WTC11 (cell line): ENCODE measurements at regions not wholly inside any gene's neighbourhood (a gene's known extent, or its start where the extent isn't known, plus 50 kb on each side); places are given as distances from the start of the nearest gene placed in this dataset.

Experiments used
- ATAC-seq: fragments of 200-7000 bp; cut with Tn5 transposase; 2 replicates; pipeline ENCODE4 v1.10.0; 2021; ENCODE audit warnings: mild to moderate bottlenecking, moderate library complexity
- CTCF ChIA-PET: fragments of 300-600 bp; sonication (Branson Sonifier 250); formaldehyde crosslinking; loops from one replicate; lab custom pipeline; 2021; ENCODE audit warnings: antibody characterized with exemption; lab: Charles Lee
- POLR2A ChIA-PET: fragments of 350-600 bp; sonication (Branson Sonifier 250); formaldehyde crosslinking; loops from one replicate; lab custom pipeline; 2021; ENCODE audit warnings: antibody characterized with exemption; lab: Charles Lee
- DNase-seq: peaks from one replicate; pipeline ENCODE4 v3.0.0; 2021; ENCODE audit warnings: low spot score
- H3K27ac Mint-ChIP-seq: 2 replicates; pipeline ENCODE4 v1.8.0; 2021; ENCODE audit warnings: mixed read lengths
- H3K27me3 Mint-ChIP-seq: 2 replicates; pipeline ENCODE4 v1.8.0; 2021; ENCODE audit warnings: low read depth, mild to moderate bottlenecking, moderate library complexity, mixed read lengths
- H3K36me3 Mint-ChIP-seq: 2 replicates; pipeline ENCODE4 v1.8.0; 2021; ENCODE audit warnings: mixed read lengths
- H3K4me1 Mint-ChIP-seq: 2 replicates; pipeline ENCODE4 v1.8.0; 2022; ENCODE audit warnings: mixed read lengths
- H3K4me3 Mint-ChIP-seq: 2 replicates; pipeline ENCODE4 v1.8.0; 2021; ENCODE audit warnings: mild to moderate bottlenecking, moderate library complexity, mixed read lengths
- H3K9me3 Mint-ChIP-seq: 2 replicates; pipeline ENCODE4 v1.8.0; 2021; ENCODE audit warnings: mixed read lengths
- ATF6 ChIP-seq: sonication (generic); formaldehyde crosslinking; IDR thresholded peaks from 2 replicates; pipeline ENCODE4 v1.8.1; 2023; ENCODE audit warnings: mild to moderate bottlenecking, missing genetic modification reagents
- ETV6 ChIP-seq: sonication (generic); formaldehyde crosslinking; IDR thresholded peaks from 2 replicates; pipeline ENCODE4 v1.8.1; 2022; ENCODE audit warnings: mild to moderate bottlenecking, missing genetic modification reagents
- FOXJ3 ChIP-seq: sonication (generic); formaldehyde crosslinking; IDR thresholded peaks from 2 replicates; pipeline ENCODE4 v1.9.0; 2021; ENCODE audit warnings: missing genetic modification reagents, mild to moderate bottlenecking, borderline replicate concordance
- GABPB1 ChIP-seq: sonication (generic); formaldehyde crosslinking; IDR thresholded peaks from 2 replicates; pipeline ENCODE4 v1.8.1; 2023; ENCODE audit warnings: mild to moderate bottlenecking, missing genetic modification reagents
- JAZF1 ChIP-seq: fragments of 250-450 bp; sonication (Bioruptor Pico); IDR thresholded peaks from 2 replicates; pipeline ENCODE4 v1.9.0; 2021; ENCODE audit warnings: moderate library complexity, mild to moderate bottlenecking, inconsistent platforms
- NFATC4 ChIP-seq: fragments of 250-450 bp; sonication (Bioruptor Pico); IDR thresholded peaks from 2 replicates; pipeline ENCODE4 v1.9.0; 2021; ENCODE audit warnings: mild to moderate bottlenecking
- NFYB ChIP-seq: sonication (generic); formaldehyde crosslinking; conservative IDR thresholded peaks from 2 replicates; pipeline ENCODE4 v1.8.0; 2022; ENCODE audit warnings: low read depth, missing genetic modification reagents
- NR3C1 ChIP-seq: sonication (generic); formaldehyde crosslinking; conservative IDR thresholded peaks from 2 replicates; pipeline ENCODE4 v1.8.1; 2023; ENCODE audit warnings: low read depth, mild to moderate bottlenecking, missing genetic modification reagents
- SMAD3 ChIP-seq: sonication (generic); formaldehyde crosslinking; IDR thresholded peaks from 2 replicates; pipeline ENCODE4 v1.8.0; 2022; ENCODE audit warnings: missing genetic modification reagents, mild to moderate bottlenecking, borderline replicate concordance
- SMAD4 ChIP-seq: sonication (generic); formaldehyde crosslinking; IDR thresholded peaks from 2 replicates; pipeline ENCODE4 v1.8.0; 2022; ENCODE audit warnings: mild to moderate bottlenecking, missing genetic modification reagents
- SOX15 ChIP-seq: fragments of 250-450 bp; sonication (Bioruptor Pico); IDR thresholded peaks from 2 replicates; pipeline ENCODE4 v1.9.0; 2021; ENCODE audit warnings: mild to moderate bottlenecking
- TEAD4 ChIP-seq: sonication (generic); formaldehyde crosslinking; IDR thresholded peaks from 2 replicates; pipeline ENCODE4 v1.8.0; 2022; ENCODE audit warnings: mild to moderate bottlenecking, missing genetic modification reagents
- ZNF232 ChIP-seq: sonication (generic); formaldehyde crosslinking; IDR thresholded peaks from 2 replicates; pipeline ENCODE4 v1.8.0; 2022; ENCODE audit warnings: mild to moderate bottlenecking, missing genetic modification reagents
- ZNF317 ChIP-seq: sonication (generic); formaldehyde crosslinking; IDR thresholded peaks from 2 replicates; pipeline ENCODE4 v1.8.1; 2023; ENCODE audit warnings: low read depth, mild to moderate bottlenecking, moderate library complexity, missing genetic modification reagents, borderline replicate concordance
- ZNF416 ChIP-seq: fragments of 250-450 bp; sonication (Bioruptor Pico); IDR thresholded peaks from 2 replicates; pipeline ENCODE4 v1.9.0; 2021; ENCODE audit warnings: mild to moderate bottlenecking, inconsistent platforms
- ZNF425 ChIP-seq: fragments of 250-450 bp; sonication (Bioruptor Pico); conservative IDR thresholded peaks from 2 replicates; pipeline ENCODE4 v1.9.0; 2021; ENCODE audit warnings: mild to moderate bottlenecking
- ZNF512 ChIP-seq: sonication (generic); formaldehyde crosslinking; IDR thresholded peaks from 2 replicates; pipeline ENCODE4 v1.8.1; 2022; ENCODE audit warnings: missing genetic modification reagents, borderline replicate concordance
- TF ChIP-seq, protein P1 (sequence below): fragments of 250-450 bp; sonication (Bioruptor Pico); IDR thresholded peaks from 2 replicates; pipeline ENCODE4 v1.9.0; 2021; ENCODE audit warnings: mild to moderate bottlenecking, borderline replicate concordance
- TF ChIP-seq, protein P2 (sequence below): sonication (generic); formaldehyde crosslinking; IDR thresholded peaks from 2 replicates; pipeline ENCODE4 v1.8.0; 2022; ENCODE audit warnings: mild to moderate bottlenecking, missing genetic modification reagents
- TF ChIP-seq, protein P3 (sequence below): sonication (generic); formaldehyde crosslinking; IDR thresholded peaks from 2 replicates; pipeline ENCODE4 v1.8.1; 2022; ENCODE audit warnings: mild to moderate bottlenecking, moderate library complexity, missing genetic modification reagents

DNA sequence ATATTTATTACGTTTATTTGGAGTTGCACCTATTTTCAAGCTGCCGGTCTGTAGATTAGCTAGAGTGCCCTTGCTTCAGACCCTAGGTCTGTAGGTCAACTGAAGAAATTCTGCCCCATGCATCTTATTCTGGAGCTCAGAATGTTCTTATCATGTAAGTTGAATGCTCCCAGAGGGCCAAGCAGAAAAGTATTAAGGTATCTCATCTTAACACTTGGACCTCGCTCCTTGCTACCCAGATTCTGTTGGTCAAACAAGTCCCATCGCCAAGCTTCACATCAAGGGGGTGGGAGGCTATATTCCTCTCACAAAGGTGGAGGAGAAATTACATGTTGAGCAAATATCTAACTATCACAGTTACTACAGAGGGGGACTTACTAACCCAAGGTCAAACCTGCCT is 187.7 kb downstream of the C1orf94 start (continued):
- TF ChIP-seq, protein P1, sequence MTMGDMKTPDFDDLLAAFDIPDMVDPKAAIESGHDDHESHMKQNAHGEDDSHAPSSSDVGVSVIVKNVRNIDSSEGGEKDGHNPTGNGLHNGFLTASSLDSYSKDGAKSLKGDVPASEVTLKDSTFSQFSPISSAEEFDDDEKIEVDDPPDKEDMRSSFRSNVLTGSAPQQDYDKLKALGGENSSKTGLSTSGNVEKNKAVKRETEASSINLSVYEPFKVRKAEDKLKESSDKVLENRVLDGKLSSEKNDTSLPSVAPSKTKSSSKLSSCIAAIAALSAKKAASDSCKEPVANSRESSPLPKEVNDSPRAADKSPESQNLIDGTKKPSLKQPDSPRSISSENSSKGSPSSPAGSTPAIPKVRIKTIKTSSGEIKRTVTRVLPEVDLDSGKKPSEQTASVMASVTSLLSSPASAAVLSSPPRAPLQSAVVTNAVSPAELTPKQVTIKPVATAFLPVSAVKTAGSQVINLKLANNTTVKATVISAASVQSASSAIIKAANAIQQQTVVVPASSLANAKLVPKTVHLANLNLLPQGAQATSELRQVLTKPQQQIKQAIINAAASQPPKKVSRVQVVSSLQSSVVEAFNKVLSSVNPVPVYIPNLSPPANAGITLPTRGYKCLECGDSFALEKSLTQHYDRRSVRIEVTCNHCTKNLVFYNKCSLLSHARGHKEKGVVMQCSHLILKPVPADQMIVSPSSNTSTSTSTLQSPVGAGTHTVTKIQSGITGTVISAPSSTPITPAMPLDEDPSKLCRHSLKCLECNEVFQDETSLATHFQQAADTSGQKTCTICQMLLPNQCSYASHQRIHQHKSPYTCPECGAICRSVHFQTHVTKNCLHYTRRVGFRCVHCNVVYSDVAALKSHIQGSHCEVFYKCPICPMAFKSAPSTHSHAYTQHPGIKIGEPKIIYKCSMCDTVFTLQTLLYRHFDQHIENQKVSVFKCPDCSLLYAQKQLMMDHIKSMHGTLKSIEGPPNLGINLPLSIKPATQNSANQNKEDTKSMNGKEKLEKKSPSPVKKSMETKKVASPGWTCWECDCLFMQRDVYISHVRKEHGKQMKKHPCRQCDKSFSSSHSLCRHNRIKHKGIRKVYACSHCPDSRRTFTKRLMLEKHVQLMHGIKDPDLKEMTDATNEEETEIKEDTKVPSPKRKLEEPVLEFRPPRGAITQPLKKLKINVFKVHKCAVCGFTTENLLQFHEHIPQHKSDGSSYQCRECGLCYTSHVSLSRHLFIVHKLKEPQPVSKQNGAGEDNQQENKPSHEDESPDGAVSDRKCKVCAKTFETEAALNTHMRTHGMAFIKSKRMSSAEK, result no peak
- TF ChIP-seq ETV6 (CRISPR knock-in tag), result no peak
- TF ChIP-seq, protein P2, sequence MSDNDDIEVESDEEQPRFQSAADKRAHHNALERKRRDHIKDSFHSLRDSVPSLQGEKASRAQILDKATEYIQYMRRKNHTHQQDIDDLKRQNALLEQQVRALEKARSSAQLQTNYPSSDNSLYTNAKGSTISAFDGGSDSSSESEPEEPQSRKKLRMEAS (CRISPR knock-in tag), result no peak
- no peak for TF ChIP-seq ZNF416 (CRISPR knock-in tag)
- no peak for TF ChIP-seq ZNF512 (CRISPR knock-in tag)
- no peak for TF ChIP-seq SMAD3 (CRISPR knock-in tag)
- TF ChIP-seq TEAD4, result no peak
- TF ChIP-seq NFATC4 (CRISPR knock-in tag), result no peak

DNA sequence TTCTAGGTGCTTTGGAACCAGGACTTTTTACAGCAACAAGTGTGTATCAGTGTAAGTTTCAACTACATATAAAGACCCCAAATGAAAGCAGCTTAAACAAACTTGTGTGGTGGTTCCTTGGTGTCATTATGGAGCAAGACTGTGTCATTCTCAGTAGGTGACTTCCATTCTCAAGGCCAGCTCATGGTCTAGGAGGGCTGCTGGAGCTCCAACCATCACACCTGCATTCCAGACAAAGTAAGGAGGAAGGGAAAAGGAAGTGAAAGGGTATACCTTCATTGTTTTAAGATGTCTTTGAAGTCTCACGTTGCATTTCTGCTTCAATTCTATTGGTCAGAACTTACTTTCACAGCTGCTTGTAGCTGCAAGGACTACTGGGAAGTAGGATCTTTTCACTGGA is 188.6 kb downstream of the C1orf94 start:
- H3K4me1 Mint-ChIP-seq, result no peaks in the 10 kb centered on the region
- ATAC-seq (no peak), DNase-seq (no peak)
- ChIA-PET CTCF (no interaction called here), POLR2A (no interaction called here)
- H3K27ac Mint-ChIP-seq, result no peak overlapping the region
- no peaks in the 10 kb centered on the region for H3K36me3 Mint-ChIP-seq
- peaks cover 16% of the 10 kb centered on the region for H3K9me3 Mint-ChIP-seq
- H3K4me3 Mint-ChIP-seq, result no peak overlapping the region
- TF ChIP-seq, protein P3, sequence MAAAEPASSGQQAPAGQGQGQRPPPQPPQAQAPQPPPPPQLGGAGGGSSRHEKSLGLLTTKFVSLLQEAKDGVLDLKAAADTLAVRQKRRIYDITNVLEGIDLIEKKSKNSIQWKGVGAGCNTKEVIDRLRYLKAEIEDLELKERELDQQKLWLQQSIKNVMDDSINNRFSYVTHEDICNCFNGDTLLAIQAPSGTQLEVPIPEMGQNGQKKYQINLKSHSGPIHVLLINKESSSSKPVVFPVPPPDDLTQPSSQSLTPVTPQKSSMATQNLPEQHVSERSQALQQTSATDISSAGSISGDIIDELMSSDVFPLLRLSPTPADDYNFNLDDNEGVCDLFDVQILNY (CRISPR knock-in tag), result no peak
- TF ChIP-seq SOX15 (CRISPR knock-in tag) (no peak), FOXJ3 (no peak), NFYB (CRISPR knock-in tag) (no peak)
- H3K27me3 Mint-ChIP-seq, result peaks cover 39% of the 10 kb centered on the region

DNA sequence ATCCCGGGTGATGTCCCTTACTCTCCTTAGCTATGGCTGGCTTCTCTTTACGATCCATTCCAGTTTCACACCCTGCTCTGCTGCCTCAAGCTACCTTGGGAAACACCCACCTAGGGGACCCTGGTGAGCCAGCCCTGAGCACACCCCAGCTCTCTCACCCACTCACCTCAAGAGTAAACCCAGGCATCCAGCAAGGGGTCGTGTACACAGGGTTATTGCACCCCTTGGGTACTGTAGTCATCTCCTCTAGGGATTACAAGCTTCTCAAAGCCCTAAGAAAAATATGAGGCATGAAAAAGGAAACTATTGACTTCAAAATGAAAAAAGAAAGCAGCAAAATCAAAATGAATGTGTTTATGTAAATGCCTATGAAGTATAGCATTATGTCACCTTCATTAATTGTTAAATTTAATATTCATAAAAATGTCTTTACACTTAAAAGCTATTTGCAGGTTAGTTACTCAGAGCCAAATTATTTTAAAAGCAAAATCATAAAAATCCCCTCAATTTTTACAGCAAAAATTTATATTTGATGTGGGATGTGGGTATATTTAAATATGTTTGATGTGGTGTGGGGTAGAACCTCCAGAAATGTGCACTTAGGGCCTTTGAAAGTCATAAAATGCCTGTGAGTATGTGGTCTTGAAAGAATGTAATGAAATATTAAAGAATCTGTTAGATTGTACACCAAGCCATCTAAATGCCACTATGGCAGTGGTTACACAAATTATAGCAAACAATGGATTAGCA is 190.3 kb downstream of the C1orf94 start:
- ChIA-PET CTCF (no interaction called here), POLR2A (no interaction called here)
- DNase-seq, result no peak
- Mint-ChIP-seq H3K36me3 (no peaks in the 10 kb centered on the region), H3K9me3 (peaks cover 16% of the 10 kb centered on the region), H3K27me3 (peaks cover 39% of the 10 kb centered on the region), H3K27ac (no peak overlapping the region), H3K4me3 (no peak overlapping the region), H3K4me1 (no peaks in the 10 kb centered on the region)
- TF ChIP-seq ZNF232 (CRISPR knock-in tag) (no peak), ZNF425 (no peak), NR3C1 (no peak), ZNF317 (CRISPR knock-in tag) (no peak), JAZF1 (CRISPR knock-in tag) (no peak), SMAD4 (CRISPR knock-in tag) (no peak), GABPB1 (CRISPR knock-in tag) (no peak), ATF6 (CRISPR knock-in tag) (no peak)
- ATAC-seq, result no peak
